HG02840 (cell line): ENCODE measurements at regions not wholly inside any gene's neighbourhood (a gene's known extent, or its start where the extent isn't known, plus 50 kb on each side); places are given as distances from the start of the nearest gene placed in this dataset.

ENCODE experiments used
- ATAC-seq: cut with Tn5 transposase; IDR thresholded peaks from one replicate; pipeline ENCODE4 v1.9.1; 2021; ENCODE audit warnings: mild to moderate bottlenecking, moderate library complexity, moderate number of reproducible peaks; ENCODE audit not compliant: unreplicated experiment, low FRiP score

GRCh38 chr11:45371251-45372115, 85.3 kb upstream of the SYT13 start:
- no peak for ATAC-seq

- ATAC-seq, result no peak
These were observed 83.2 kb upstream of the SYT13 start for GRCh38 chr11:45369313-45369712.

GRCh38 chr11:45368697-45369096, 82.6 kb upstream of the SYT13 start:
- no peak for ATAC-seq

GRCh38 chr11:45366619-45367190, 80.6 kb upstream of the SYT13 start:
- no peak for ATAC-seq

GRCh38 chr11:45365961-45366618, 79.9 kb upstream of the SYT13 start:
- ATAC-seq, result no peak

- no peak for ATAC-seq
These were observed 76.5 kb upstream of the SYT13 start for GRCh38 chr11:45362636-45363035.

- no peak for ATAC-seq
These were observed 75.4 kb upstream of the SYT13 start for GRCh38 chr11:45361551-45361950.

GRCh38 chr11:45355706-45356041, 69.5 kb upstream of the SYT13 start:
- no peak for ATAC-seq

- ATAC-seq, result no peak
These were observed 69.0 kb upstream of the SYT13 start for GRCh38 chr11:45354976-45355705.

GRCh38 chr11:45348729-45349128, 62.6 kb upstream of the SYT13 start:
- ATAC-seq, result no peak

- ATAC-seq, result no peak
These were observed 61.4 kb upstream of the SYT13 start for GRCh38 chr11:45347348-45348082.

- no peak for ATAC-seq
These were observed 59.4 kb upstream of the SYT13 start for GRCh38 chr11:45345491-45345890.

GRCh38 chr11:45344028-45344427, 57.9 kb upstream of the SYT13 start:
- ATAC-seq, result no peak

GRCh38 chr11:45343444-45343843, 57.3 kb upstream of the SYT13 start:
- no peak for ATAC-seq

- no peak for ATAC-seq
These were observed 55.2 kb upstream of the SYT13 start for GRCh38 chr11:45341372-45341771.

- peak; percentile 95 for ATAC-seq
These were observed 53.8 kb upstream of the SYT13 start for GRCh38 chr11:45339729-45340519.

GRCh38 chr11:45337583-45338360, 51.6 kb upstream of the SYT13 start:
- no peak for ATAC-seq

- no peak for ATAC-seq
These were observed 50.0 kb upstream of the SYT13 start for GRCh38 chr11:45336136-45336535.
